HPDE6-E6E7 (cell line): ENCODE measurements at regions not wholly inside any gene's neighbourhood (a gene's known extent, or its start where the extent isn't known, plus 50 kb on each side); places are given as distances from the start of the nearest gene placed in this dataset.
"Not testable (repeated sequence)": the region's sequence is repeated elsewhere in the genome, so short reads cannot be mapped to it uniquely, and the experiment has no call there.

ENCODE experiments used
- DNase-seq: peaks from one replicate; pipeline ENCODE4 v3.0.0; 2011; ENCODE audit warnings: missing footprints; ENCODE audit errors: extremely low spot score

DNA sequence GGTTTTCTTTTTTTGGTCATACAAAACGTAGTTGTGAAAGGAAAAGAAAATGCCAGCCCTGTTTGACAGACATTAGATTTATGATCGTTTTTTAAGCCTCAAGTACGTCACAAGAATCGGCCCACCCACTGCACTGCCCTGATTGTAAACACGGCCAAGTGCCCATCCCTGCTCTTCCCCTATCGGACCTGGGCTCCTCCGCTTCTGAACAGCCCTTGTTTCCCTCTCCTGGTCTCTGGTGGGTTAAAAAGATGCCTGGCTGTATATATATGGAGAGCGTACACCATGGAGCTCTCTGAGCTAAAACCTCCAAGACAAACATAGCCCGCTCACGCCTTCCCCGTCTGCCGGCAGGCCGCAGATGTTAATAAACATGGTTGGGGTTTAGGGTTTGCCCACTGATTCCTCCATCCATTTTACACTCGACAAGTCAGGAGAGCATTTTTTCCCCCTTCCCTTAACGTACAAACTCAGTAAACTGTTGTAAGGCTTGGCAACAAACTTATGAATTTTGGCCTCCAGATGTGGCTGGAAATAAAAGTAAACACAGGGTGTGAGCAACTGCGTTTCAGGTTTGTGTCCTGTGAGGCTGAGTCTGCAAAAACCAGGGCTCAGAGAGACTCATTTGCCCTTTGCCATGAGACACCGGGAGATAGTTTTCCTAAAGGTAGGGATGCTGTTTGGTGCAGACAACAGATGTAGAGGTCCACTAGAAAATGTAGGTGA is 325.9 kb downstream of the SOX9 start:
- no peak for DNase-seq

DNA sequence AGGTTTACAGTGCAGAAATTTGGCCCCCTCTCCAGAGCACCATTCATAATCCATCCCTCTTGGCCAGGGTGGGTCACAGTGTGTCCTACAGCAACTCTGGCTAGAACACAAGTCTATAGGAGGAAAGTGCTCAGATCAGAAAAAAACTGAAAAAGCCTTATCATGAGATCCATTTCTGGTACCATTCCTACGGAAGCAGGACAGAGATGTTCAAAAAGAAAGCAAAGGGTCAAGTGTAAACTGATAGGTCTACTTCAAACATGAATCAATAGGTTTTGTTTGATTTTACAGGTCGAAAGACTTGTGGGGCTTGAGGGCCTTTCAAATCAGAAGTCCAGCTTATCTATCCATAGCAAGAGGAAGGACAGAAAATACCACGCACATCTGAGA is 326.4 kb downstream of the SOX9 start:
- no peak for DNase-seq

DNA sequence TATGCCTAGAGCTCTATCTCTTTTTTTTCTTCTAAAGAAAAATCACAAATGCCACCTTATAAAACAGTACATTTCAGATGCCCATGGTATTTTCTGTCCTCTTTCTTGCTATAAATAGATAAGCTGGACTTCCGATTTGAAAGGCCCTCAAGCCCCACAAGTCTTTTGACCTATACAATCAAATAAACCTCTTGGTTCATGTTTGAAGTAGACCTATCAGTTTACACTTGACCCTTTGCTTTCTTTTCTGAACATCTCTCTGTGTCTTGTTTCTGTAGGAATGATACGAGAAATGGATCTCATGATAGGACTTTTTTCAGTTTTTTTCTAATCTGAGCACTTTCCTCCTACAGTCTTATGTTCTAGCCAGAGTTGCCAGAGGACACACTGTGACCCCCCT is 327.2 kb downstream of the SOX9 start:
- no peak for DNase-seq

DNA sequence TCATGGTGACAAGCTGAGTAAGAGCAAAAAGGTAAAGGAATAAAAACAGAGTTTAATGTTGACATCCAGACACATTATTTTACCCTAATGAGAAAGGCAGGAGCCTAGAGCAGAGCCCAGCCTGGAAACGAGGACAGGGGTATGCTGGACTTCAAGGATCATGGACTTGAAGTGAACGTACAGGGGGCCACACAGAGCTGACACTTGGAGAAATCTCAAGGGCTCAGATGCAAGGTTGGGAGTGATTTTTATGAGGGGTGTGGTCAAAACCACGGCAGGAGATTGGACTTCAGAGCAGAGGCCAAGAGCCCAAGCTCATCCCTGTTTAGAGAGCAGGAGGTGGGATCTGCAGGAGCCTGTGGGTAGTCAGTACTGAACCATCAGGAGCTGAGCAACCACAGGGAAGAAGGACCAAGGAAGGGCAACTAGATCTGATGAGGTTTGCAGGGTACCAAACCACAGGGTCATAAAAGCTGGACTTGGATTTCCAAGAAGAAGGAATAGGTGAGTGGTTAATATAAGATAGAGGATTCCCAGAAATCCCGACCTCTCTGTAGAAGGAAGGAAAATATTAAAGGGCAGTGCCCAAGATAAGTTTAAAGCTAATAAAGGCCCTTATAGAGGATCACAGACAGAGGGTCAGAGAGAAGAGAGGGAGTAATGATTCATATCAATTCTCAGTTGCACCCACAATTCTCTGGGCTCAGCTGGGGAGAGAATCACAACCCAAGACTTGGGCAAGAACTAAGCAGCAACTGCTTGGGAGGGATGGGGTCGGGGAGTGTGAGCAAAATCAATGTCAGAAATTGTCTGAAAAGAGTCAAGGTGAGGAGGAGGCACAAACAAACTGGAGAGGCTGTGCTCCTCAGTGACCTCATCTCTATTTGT is 331.7 kb downstream of the SOX9 start:
- no peak for DNase-seq

DNA sequence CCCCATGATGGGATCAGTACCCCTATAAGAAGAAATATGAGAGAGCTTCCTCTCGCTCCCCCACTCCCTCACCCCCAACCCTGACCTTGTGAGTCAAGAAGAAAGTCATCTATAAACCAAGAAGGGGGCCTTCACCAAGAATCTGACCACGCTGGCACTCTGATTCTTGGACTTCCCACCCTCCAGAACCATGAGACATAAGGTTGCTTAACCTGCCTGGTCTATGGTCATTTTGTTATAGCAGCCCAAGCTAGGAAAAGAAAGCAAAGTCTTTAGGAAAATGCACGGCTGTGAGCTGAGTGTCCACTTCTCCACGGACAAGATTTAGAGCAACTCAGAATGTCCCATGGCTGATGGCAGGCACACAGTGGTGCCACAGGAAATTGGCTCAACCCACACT is 333.5 kb downstream of the SOX9 start:
- no peak for DNase-seq

DNA sequence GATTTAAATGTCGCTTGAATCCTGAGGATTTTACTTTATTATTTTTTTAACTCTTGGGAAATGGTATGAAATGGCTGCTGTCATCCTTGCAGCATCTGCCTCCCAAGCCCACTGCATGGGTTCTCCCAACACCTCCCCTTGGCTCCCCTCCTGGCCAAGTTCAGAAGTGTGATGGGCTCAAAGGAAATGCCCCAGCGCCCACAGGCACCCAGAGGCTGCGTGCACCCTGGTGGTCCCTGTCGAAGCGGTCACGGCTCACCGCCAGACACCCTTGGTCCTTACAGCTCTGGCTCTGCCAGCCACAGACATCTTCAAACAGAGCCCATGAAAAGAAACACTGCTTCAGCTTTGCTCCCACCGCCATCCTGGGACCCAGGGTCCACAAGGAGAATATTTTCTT is 334.7 kb downstream of the SOX9 start:
- no peak for DNase-seq

DNA sequence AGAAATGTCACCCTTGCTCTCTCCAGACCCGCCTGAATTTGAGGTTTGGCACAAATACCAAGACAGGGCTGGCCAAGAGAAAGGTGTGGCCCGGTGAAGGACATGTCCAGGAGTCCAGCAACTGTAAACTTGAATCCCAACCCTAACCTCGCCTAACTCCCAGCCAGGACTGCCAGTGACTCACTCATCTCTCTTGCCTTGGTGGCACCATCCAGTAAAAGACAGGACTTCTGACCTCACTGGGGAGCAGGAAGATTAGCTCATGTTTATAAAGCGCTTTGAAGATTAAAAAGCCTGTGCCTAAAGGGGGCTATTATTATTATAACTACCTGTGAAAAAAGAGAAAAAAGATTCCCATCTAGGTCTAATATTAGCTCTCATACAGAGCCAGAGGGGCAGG is 335.3 kb downstream of the SOX9 start:
- peak; percentile 48 for DNase-seq

DNA sequence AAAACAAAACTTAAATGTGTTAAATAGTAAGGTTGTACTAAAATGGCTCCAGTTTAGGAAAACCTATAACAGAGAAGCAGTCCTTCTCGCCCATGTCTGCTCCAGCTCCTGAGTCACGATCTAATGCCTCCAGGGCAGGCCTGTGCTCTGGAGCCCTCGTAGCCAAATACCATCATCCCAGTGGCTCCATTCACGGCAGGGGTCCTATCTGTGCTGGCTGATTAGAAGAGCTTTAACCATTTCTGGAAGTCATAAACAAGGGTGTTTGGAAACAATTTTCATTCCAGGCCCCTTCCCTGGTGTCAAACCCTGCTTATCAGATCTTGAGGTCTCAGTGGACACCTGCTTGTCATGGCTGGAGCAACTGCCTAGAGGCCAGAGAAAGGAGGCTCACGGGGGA is 336.9 kb downstream of the SOX9 start:
- no peak for DNase-seq

DNA sequence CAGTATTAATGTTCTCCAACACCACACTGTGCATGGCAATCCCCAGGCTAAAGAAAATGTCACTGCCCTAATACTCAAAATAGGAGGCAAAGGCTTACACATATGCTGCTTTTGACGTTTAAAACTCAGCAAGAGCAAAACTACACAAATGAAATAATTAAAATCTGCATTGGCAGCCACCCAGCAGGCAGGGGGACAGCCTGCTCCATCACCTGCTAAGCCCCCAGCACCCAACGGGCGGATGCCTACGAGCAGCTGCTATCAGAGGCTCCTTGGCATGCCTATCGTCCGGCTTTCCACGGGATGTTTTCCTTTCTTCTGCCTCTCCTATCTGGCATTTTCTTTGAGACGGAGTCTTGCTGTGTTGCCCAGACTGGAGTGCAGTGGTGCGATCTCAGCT is 337.5 kb downstream of the SOX9 start:
- no peak for DNase-seq

DNA sequence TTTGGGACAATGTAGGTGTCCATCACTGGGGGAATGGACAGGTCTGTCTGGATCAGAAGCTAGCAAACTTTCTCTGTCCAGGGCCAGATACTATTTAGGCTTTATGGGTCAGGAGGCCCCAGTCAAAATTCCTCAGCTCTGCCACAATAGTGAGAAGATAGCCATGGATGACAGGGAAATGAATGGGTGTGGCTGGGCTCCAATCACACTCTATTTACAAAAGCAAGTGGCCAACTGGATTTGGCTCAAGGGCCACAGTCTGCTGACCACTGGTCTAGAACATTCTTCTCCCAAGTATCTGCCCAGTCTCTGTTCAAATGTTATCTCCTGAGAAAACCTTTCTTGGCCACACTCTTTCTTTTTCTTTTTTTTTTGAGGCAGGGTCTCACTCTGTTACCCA is 339.9 kb downstream of the SOX9 start:
- DNase-seq = no peak

DNA sequence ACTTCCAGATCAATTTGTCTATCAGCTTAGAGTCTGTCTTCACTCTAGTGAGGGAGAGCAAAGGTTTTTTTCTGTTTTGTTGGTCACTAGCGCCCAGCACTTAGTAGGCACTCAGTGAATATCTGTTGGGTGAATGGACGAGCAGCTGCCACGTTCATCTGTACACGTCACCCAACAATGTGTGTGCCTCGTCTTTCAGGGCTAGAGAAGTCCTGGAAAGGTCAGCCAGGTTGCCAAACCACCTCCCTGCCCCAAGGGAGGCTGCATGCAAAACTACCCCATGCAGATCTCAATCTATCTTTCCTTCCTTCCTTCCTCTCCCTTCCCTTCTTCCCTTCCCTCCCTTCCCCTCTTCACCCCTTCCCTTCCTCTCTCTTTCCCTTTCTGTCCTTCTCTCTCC is 340.9 kb downstream of the SOX9 start:
- DNase-seq = no peak

DNA sequence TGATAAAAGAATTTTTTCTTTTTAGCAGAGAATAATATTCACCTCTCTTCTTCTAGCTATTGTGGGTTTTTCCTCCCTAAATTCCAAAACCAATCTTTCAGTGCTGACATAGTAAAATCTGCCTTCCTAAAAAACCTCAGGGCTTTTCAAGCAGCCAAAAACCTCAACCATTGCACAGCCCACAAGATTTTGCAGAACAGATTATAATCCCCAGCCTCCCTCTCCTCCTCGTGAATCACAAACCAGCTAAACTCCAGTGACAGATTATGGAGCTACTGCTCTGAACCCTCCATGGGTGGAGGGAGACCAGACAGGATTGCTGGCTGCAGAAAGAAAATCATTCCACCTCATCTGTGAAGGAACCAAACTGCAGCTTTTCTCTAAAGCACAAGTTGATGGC is 341.6 kb downstream of the SOX9 start:
- DNase-seq = no peak

DNA sequence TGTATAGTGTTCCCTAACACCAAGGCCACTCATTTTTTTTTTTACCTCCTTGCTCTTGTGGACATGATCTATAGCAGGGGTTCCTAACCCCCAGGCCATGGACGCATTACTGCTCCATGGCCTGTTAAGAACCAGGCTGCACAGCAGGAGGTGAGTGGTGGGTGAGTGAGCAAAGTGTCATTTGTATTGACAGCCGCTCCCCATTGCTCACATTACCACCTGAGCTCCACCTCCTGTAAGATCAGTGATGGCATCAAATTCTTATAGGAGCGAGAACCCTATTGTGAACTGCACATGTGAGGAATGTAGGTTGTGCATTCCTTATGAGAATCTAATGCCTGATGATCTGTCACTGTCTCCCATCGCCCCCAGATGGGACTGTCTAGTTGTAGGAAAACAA is 342.0 kb downstream of the SOX9 start:
- DNase-seq = no peak

DNA sequence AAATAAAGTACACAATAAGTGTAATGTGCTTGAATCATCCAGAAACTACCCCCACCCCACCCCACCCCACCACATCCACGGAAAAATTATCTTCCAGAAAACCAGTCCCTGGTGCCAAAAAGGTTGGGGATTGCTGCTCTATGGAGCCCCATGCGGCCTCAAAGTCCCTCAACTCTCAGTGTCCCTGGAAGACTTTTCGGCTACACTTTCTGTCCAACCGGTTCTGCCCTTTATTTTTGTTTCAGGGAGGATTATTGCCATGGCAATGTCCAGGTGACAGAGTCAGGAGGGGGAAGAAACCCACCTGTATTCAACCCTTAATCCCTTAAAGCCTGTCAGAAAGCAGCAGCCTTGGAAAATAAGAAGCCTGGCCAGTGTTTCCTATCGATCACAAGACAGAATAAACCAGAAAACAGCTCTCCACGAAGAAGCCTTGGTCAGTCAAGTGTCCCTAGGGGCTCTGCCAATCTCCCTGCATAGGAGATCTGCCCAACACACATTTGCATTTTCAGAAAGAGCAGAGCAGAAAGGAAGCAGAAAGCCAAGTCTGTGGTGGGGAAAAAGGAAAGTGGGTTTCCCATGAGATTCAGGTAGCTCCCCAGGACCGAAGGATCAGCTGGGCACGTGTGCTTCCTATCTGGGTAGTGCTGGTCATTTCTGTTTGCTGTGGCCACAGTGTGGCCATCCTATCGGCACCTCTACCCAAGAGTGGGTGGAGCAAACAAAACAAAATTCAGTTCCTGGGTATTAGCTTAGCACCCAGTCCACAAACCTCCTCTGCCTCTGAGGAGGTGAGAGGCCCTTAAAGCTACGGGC is 342.7 kb downstream of the SOX9 start:
- no peak for DNase-seq

DNA sequence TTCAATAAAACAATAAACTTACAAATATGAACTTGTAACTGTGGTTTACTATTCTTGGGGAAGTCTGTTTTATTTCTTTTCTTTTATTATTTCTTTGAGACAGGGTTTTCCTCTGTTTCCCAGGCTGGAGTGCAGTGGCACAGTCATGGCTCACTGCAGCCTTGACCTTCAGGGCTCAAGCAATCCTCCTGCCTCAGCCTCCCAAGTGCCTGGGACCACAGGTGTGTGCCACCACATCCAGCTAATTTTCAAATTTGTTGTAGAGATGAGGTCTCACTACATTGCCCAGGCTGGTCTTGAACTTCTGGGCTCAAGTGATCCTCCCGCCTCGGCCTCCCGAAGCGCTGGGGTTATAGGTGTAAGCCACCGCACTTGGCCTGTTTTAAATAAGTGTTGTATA is 343.4 kb downstream of the SOX9 start:
- not testable (repeated sequence) for DNase-seq

DNA sequence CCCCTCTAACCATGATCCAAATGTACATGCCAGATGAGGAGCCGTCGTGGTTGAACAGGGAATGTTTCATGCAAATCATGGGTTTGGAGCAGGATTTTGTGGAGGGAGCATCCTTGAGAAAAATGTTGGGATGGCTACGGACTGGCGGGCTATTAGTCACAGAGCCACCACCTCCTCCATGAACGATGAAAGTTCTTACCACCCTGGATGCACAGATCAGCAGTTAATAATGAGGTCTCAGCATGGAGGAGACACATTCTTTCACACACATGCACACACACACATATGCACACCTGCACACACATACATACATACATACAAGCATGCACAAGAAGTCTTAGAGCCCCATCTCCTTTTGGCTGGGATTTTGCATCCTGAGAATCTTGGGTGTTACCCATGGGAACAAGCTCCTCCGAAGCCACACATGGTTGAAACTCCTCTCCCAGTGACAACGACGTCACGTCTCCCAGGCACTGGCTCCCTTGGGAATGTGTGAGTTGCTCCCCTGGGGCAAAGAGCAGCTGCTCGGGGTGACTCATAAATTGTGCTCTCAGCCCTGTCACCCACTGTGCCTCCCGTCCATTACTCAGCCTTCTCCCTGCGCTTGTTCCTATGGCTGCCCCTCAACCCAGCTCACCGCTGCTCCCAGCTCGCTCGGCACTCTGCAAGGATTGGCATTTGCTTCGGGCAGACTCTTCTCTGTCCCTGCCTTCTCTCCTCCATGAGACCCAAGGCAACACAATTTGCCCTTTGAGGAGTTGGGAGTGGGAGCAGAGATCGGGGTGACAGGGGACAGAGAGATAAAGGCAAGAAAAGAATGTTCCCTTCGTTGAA is 344.6 kb downstream of the SOX9 start:
- peak; percentile 95 for DNase-seq

DNA sequence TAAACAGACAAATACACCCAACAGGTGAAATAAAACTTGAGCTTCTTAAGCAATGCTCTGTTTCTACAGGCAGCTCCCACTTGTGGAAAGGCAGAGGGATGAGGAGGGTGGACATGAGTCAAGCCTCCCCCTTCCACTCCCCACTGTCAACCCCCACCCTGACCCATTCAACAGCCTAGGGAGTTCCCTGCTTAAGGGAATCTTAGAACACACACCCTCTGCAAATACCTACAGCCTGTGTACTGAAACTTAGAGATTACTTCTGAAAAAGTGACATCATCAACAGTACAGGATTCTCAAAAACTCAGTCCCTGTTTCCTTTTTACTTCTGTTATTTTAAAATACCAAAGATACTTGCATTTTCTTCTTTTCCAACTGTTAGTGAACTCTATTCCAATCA is 345.4 kb downstream of the SOX9 start:
- peak; percentile 87 for DNase-seq

DNA sequence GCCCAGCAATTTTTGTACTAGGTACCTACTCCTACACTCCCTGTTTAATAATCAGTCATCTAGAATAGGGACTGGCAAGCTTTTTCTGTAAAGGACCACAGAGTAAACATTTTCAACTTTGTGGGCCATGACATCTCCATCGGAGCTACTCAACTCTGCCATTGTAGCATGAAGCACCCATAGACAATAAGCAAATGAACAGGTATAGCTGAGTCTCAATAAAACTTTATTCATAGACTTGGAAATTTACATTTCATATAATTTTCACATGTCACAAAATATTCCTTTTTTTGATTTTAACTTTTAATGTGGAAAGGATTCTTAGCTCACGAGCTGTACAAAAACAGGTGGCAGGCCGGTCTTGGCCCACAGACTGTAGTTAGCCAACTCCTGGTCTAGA is 345.8 kb downstream of the SOX9 start:
- no peak for DNase-seq

DNA sequence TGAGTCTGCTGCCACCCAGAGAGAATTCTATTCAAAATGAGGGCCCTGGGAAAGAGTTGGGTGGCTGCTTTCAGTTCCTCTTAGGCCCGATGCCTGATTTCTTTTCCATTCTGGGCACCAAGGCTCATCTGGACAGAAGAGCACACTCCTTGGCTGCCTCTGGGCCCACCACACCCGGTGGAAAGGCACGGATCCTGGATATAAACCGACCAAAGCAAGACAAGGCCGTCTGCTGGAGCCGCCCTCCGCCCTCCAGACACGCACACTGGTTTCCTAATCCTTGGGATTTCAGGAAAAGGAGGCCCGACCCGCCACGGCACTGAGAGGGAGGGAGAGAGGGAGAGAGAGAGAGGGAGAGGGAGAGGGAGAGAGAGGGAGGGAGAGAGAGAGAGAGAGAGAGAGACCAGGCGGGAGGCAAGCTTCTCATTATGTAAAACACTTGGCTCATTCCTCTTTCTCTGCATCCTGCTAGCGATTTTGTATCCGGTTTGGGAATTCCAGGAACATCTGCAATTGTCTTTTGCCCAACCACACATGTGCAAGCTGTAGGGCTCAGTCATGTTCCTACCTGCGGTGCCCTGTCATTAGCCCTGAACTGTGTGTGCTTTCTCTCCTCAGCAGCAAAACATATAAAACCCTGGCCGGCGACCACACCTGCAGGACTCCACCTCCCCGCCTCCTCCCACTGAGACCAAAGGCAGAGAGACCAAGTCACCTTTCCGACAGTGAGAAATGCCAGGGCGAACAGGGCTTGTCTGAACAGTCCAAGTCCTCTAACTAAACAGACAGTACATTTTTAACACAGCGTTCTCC is 347.2 kb downstream of the SOX9 start:
- DNase-seq = peak; percentile 70

DNA sequence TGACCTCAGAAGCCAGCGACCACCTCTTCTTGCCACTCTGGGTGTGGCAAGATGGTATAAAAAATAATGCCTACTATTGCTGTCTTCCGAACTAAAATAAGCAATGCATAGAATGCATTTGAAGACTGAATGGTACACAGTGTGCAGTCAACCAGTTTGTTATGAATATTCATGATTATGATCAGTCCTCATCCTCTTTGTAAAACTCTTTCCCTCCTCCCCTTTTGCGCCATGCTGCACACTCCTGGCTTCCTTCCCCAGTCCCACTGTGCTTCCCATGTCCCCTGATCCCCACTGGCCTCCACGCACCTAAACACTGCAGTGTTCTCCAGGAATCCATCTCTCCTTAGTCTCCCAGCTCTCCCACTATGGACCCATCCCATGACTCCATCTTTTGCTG is 348.0 kb downstream of the SOX9 start:
- no peak for DNase-seq
